Thyroid gland (tissue), 4 donors: ENCODE measurements at regions not wholly inside any gene's neighbourhood (a gene's known extent, or its start where the extent isn't known, plus 50 kb on each side); places are given as distances from the start of the nearest gene placed in this dataset.

Experiments used
- DNase-seq, 2 donors: peaks; one replicate each; pipeline ENCODE4 v3.0.0-alpha.2; 2019
- H3K27ac ChIP-seq, 3 donors: fragments of 200-600 bp; sonication (generic); 1 replicate in 2 of 3; 2 replicates in 1 of 3; pipeline ENCODE4 v1.5.1; 2016 to 2019; ENCODE audit warnings: mild to moderate bottlenecking in 1 of 3, moderate library complexity in 1 of 3
- H3K27me3 ChIP-seq: fragments of 200-600 bp; sonication (generic); one replicate; pipeline ENCODE4 v1.5.1; 2019
- H3K36me3 ChIP-seq, 2 donors: fragments of 200-600 bp; sonication (generic); one replicate each; pipeline ENCODE4 v1.5.1; 2016 to 2019
- H3K4me1 ChIP-seq, 2 donors: fragments of 200-600 bp; sonication (generic); one replicate each; pipeline ENCODE4 v1.5.1; 2017 to 2019
- H3K4me3 ChIP-seq, 3 donors: fragments of 200-600 bp; sonication (generic); replicated peaks in 1 of 3; 1 replicate in 2 of 3; 2 replicates in 1 of 3; pipeline ENCODE4 v1.5.1; 2016; ENCODE audit warnings: mild to moderate bottlenecking in 1 of 3
- H3K9me3 ChIP-seq: fragments of 200-600 bp; sonication (generic); one replicate; pipeline ENCODE4 v1.5.1; 2017
- CTCF ChIP-seq, 6 experiments: fragments of 200-600 bp in 3 of 6; fragments of 450-650 bp in 3 of 6; sonication (generic) in 3 of 6; IDR thresholded peaks; one replicate each; pipeline ENCODE4 v1.5.1; 2016 to 2019; ENCODE audit warnings: antibody characterized with exemption in 6 of 6, mild to moderate bottlenecking in 2 of 6, inconsistent platforms in 1 of 6, moderate library complexity in 1 of 6
- POLR2A ChIP-seq, 2 donors: fragments of 450-650 bp; IDR thresholded peaks; one replicate each; pipeline ENCODE4 v1.6.1; 2017; ENCODE audit warnings: antibody characterized with exemption in 2 of 2, mild to moderate bottlenecking in 2 of 2, moderate library complexity in 1 of 2
- WGBS, 2 donors: methylation state at CpG; one replicate each; pipeline ENCODE4 v1.1.5; 2017; 5-methylcytosine and 5-hydroxymethylcytosine counted together
- intact Hi-C: fragments of 100-400 bp; cut with DNase I; formaldehyde crosslinking; loops from one replicate; pipeline ENCODE4 v1.15.1; 2023

GRCh38 chr19:31166206-31166605 is 183.0 kb downstream of the TSHZ3 start:
- no peaks in the 10 kb centered on the region for H3K4me1 ChIP-seq
- H3K27ac ChIP-seq, result no peak overlapping the region
- TF ChIP-seq POLR2A (IDR thresholded peaks at IDR 0.05) (no peak), CTCF (IDR thresholded peaks at IDR 0.05) (no peak)
- H3K4me3 ChIP-seq, result no peak overlapping the region
- no peaks in the 10 kb centered on the region for H3K9me3 ChIP-seq
- no peak for DNase-seq
- H3K36me3 ChIP-seq, result no peaks in the 10 kb centered on the region
- 77 to 84% methylated on average over 2 of the region's 2 CpGs for WGBS, 2 donors
- intact Hi-C loops, result no loop called here
- H3K27me3 ChIP-seq, result no peaks in the 10 kb centered on the region

GRCh38 chr19:31164791-31165251 is 184.4 kb downstream of the TSHZ3 start:
- intact Hi-C loops, result no loop called here
- H3K4me1 ChIP-seq, result no peaks in the 10 kb centered on the region
- DNase-seq, result no peak
- H3K27ac ChIP-seq, result no peak overlapping the region
- H3K9me3 ChIP-seq, result no peaks in the 10 kb centered on the region
- WGBS, 2 donors, result 55 to 59% methylated on average over 16 to 20 of the region's 20 CpGs
- H3K27me3 ChIP-seq, result no peaks in the 10 kb centered on the region
- TF ChIP-seq POLR2A (IDR thresholded peaks at IDR 0.05), result no peak
- TF ChIP-seq CTCF (IDR thresholded peaks at IDR 0.05), result no peak
- no peaks in the 10 kb centered on the region for H3K36me3 ChIP-seq
- H3K4me3 ChIP-seq, result no peak overlapping the region

DNA sequence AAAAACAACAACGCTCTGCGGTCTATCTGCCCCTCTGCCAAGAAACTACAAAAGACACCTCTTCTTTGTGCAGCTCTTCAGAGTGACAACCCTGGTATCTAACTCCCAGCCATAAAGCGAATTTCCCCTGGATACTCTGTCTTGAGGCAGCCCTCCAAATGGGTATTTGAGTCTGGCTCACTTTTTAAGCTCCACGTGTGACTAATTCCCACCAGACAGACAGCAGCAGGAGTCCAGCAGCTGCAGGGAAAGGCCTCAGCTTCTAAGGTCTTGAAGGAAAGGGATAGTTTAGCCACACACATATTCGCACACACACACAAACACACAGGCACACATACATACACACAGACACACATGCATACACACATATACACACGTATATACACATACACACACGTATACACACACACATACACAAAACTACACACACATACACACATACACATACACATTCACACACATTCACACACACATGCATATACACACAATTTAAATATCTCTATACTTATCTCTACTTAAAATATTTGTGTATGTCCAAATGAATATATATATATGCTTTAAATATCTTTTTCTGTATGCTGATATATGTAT is 188.8 kb downstream of the TSHZ3 start:
- H3K4me1 ChIP-seq, result no peaks in the 10 kb centered on the region
- H3K27me3 ChIP-seq, result no peaks in the 10 kb centered on the region
- DNase-seq, result no peak
- H3K9me3 ChIP-seq, result no peaks in the 10 kb centered on the region
- H3K4me3 ChIP-seq, result no peak overlapping the region
- no peak overlapping the region for H3K27ac ChIP-seq
- WGBS, 2 donors, result 59 to 74% methylated on average over 7 of the region's 7 CpGs
- intact Hi-C loops, result no loop called here
- H3K36me3 ChIP-seq, result no peaks in the 10 kb centered on the region
- no peak for TF ChIP-seq POLR2A (IDR thresholded peaks at IDR 0.05)
- no peak for TF ChIP-seq CTCF (IDR thresholded peaks at IDR 0.05)

DNA sequence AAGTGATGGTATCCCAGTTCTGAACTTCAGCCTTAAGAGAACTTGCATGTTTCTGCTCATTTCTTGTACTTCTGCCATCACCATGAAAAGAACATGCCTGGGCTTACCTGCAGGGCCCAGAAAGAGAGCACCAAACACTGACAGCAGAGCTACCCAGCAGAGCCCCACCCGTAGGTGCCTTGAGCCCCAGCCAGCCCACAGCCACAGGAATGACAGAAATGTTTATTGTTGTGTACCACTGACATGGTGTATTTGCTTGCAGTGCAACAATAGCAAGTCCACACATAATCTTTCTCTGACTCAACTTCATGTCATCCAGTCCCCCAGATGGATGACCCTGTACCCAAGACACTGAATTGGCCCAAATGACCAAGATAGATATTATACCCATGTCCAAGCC is 195.2 kb downstream of the TSHZ3 start:
- Histone ChIP-seq H3K36me3 (no peaks in the 10 kb centered on the region), H3K9me3 (no peaks in the 10 kb centered on the region), H3K4me1 (no peaks in the 10 kb centered on the region), H3K4me3 (no peak overlapping the region), H3K27me3 (no peaks in the 10 kb centered on the region), H3K27ac (no peak overlapping the region)
- intact Hi-C loops, result no loop called here
- DNase-seq, result no peak
- 100% methylated on average over 1 of the region's 1 CpG for WGBS, 2 donors
- no peak for TF ChIP-seq CTCF (IDR thresholded peaks at IDR 0.05)
- TF ChIP-seq POLR2A (IDR thresholded peaks at IDR 0.05), result no peak

DNA sequence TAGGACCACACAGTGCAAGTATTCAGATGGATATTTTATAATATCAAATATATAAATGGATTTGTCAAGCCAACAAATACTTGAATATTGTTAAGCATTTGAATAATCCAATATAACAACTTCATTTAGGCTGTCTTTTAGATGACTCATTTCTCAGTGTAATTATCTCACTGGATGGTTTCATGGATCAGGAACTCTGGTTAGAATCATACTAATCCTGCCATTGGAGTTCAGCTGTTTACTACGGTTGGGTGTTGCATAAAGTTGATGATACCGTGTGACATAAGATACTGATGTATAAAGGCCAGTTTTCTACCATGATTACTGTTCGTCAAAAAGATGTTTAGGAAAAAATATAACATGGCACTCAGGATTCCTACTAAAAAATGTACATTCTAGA is 196.3 kb downstream of the TSHZ3 start:
- Histone ChIP-seq H3K4me3 (no peak overlapping the region), H3K4me1 (peaks cover 6% of the 10 kb centered on the region in 2 donors), H3K27ac (no peak overlapping the region), H3K36me3 (no peaks in the 10 kb centered on the region), H3K27me3 (no peaks in the 10 kb centered on the region), H3K9me3 (no peaks in the 10 kb centered on the region)
- 92 to 95% methylated on average over 3 of the region's 3 CpGs for WGBS, 2 donors
- no peak for DNase-seq
- TF ChIP-seq CTCF (IDR thresholded peaks at IDR 0.05), result no peak
- TF ChIP-seq POLR2A (IDR thresholded peaks at IDR 0.05), result no peak
- intact Hi-C loops, result no loop called here
